PC-9 (cell line): ENCODE measurements at regions not wholly inside any gene's neighbourhood (a gene's known extent, or its start where the extent isn't known, plus 50 kb on each side); places are given as distances from the start of the nearest gene placed in this dataset.

ENCODE experiments used
- CTCF ChIP-seq: fragments of 200-600 bp; sonication (generic); conservative IDR thresholded peaks from 2 replicates; pipeline ENCODE4 v1.6.1; 2017; ENCODE audit warnings: mixed run types, antibody characterized with exemption, mild to moderate bottlenecking, moderate library complexity
- EZH2 ChIP-seq: fragments of 200-600 bp; sonication (generic); IDR thresholded peaks from 2 replicates; pipeline ENCODE4 v1.8.0; 2017; ENCODE audit warnings: antibody characterized with exemption, low read depth

GRCh38 chr7:42332605-42333222 lies 95.7 kb upstream of the GLI3 start:
- TF ChIP-seq CTCF: no peak
- no peak for TF ChIP-seq EZH2
